ACHN (cell line): ENCODE measurements at regions not wholly inside any gene's neighbourhood (a gene's known extent, or its start where the extent isn't known, plus 50 kb on each side); places are given as distances from the start of the nearest gene placed in this dataset.

Experiments
- DNase-seq: peaks from one replicate; pipeline ENCODE4 v3.0.0-alpha.2; 2015
- in situ Hi-C: cut with HindIII; loops from 2 replicates; pipeline ENCODE4 v1.10.0; 2017; ENCODE audit warnings: low sequenced_read_pairs, low pct_ligation_motif_present, low pct_unique_long_range_greater_than_20kb

- no peak for DNase-seq
- in situ Hi-C loops, result no loop called here
Measured at GRCh38 chr13:104485571-104485970, 1419.4 kb upstream of the SLC10A2 start.

GRCh38 chr13:104483631-104484030 lies 1417.4 kb upstream of the SLC10A2 start:
- in situ Hi-C loops, result no loop called here
- no peak for DNase-seq

GRCh38 chr13:104477261-104477660 lies 1411.0 kb upstream of the SLC10A2 start:
- no peak for DNase-seq
- in situ Hi-C loops, result no loop called here

GRCh38 chr13:104473936-104474335 lies 1407.7 kb upstream of the SLC10A2 start:
- in situ Hi-C loops, result no loop called here
- no peak for DNase-seq

- no peak for DNase-seq
- in situ Hi-C loops, result no loop called here
Measured at GRCh38 chr13:104466016-104466415, 1399.8 kb upstream of the SLC10A2 start.

GRCh38 chr13:104461049-104461448 lies 1394.8 kb upstream of the SLC10A2 start:
- no peak for DNase-seq
- in situ Hi-C loops, result no loop called here

GRCh38 chr13:104460554-104460953 lies 1394.3 kb upstream of the SLC10A2 start:
- in situ Hi-C loops, result no loop called here
- no peak for DNase-seq

- in situ Hi-C loops, result no loop called here
- no peak for DNase-seq
Measured at GRCh38 chr13:104450006-104450405, 1383.8 kb upstream of the SLC10A2 start.

- in situ Hi-C loops, result no loop called here
- no peak for DNase-seq
Measured at GRCh38 chr13:104447348-104447747, 1381.1 kb upstream of the SLC10A2 start.

GRCh38 chr13:104442536-104442935 lies 1376.3 kb upstream of the SLC10A2 start:
- in situ Hi-C loops, result no loop called here
- DNase-seq, result no peak

- no peak for DNase-seq
- in situ Hi-C loops, result no loop called here
Measured at GRCh38 chr13:104436555-104436954, 1370.3 kb upstream of the SLC10A2 start.

GRCh38 chr13:104431895-104432294 lies 1365.7 kb upstream of the SLC10A2 start:
- DNase-seq, result no peak
- in situ Hi-C loops, result no loop called here

- in situ Hi-C loops, result no loop called here
- DNase-seq, result no peak
Measured at GRCh38 chr13:104426435-104426834, 1360.2 kb upstream of the SLC10A2 start.

GRCh38 chr13:104422668-104423067 lies 1356.5 kb upstream of the SLC10A2 start:
- no peak for DNase-seq
- in situ Hi-C loops, result no loop called here

GRCh38 chr13:104416973-104417372 lies 1350.8 kb upstream of the SLC10A2 start:
- DNase-seq, result no peak
- in situ Hi-C loops, result no loop called here

GRCh38 chr13:104414771-104415170 lies 1348.6 kb upstream of the SLC10A2 start:
- in situ Hi-C loops, result no loop called here
- DNase-seq, result no peak

GRCh38 chr13:104414181-104414580 lies 1348.0 kb upstream of the SLC10A2 start:
- in situ Hi-C loops, result no loop called here
- DNase-seq, result no peak

- in situ Hi-C loops, result no loop called here
- no peak for DNase-seq
Measured at GRCh38 chr13:104411141-104411765, 1345.0 kb upstream of the SLC10A2 start.

- DNase-seq, result no peak
- in situ Hi-C loops, result no loop called here
Measured at GRCh38 chr13:104408733-104409132, 1342.5 kb upstream of the SLC10A2 start.

- no peak for DNase-seq
- in situ Hi-C loops, result no loop called here
Measured at GRCh38 chr13:104404325-104404724, 1338.1 kb upstream of the SLC10A2 start.

- DNase-seq, result no peak
- in situ Hi-C loops, result no loop called here
Measured at GRCh38 chr13:104389691-104390090, 1323.5 kb upstream of the SLC10A2 start.
